Germinal center (tissue), 1 donor: ENCODE measurements at regions not wholly inside any gene's neighbourhood (a gene's known extent, or its start where the extent isn't known, plus 50 kb on each side); places are given as distances from the start of the nearest gene placed in this dataset.

Experiments used
- DNase-seq: peaks from one replicate; pipeline ENCODE4 v3.0.0; 2012; ENCODE audit warnings: mixed read lengths, low spot score

GRCh38 chr7:33754933-33755928 lies 150.1 kb upstream of the BMPER start:
- no peak for DNase-seq

GRCh38 chr7:33757050-33757449 lies 148.3 kb upstream of the BMPER start:
- DNase-seq = no peak

- no peak for DNase-seq
Measured at GRCh38 chr7:33757563-33758165, 147.7 kb upstream of the BMPER start.

- no peak for DNase-seq
Measured at GRCh38 chr7:33760146-33760545, 145.2 kb upstream of the BMPER start.

- DNase-seq = no peak
Measured at GRCh38 chr7:33760834-33761233, 144.5 kb upstream of the BMPER start.

- no peak for DNase-seq
Measured at GRCh38 chr7:33761449-33762080, 143.8 kb upstream of the BMPER start.

- no peak for DNase-seq
Measured at GRCh38 chr7:33762151-33762910, 143.0 kb upstream of the BMPER start.

GRCh38 chr7:33762911-33763306 lies 142.4 kb upstream of the BMPER start:
- DNase-seq = no peak

- DNase-seq = no peak
Measured at GRCh38 chr7:33764752-33765451, 140.4 kb upstream of the BMPER start.

GRCh38 chr7:33766405-33766804 lies 138.9 kb upstream of the BMPER start:
- DNase-seq = no peak

GRCh38 chr7:33769930-33770329 lies 135.4 kb upstream of the BMPER start:
- DNase-seq = no peak

- DNase-seq = no peak
Measured at GRCh38 chr7:33770576-33770975, 134.8 kb upstream of the BMPER start.

- no peak for DNase-seq
Measured at GRCh38 chr7:33771422-33771821, 133.9 kb upstream of the BMPER start.

- no peak for DNase-seq
Measured at GRCh38 chr7:33773053-33773452, 132.3 kb upstream of the BMPER start.

GRCh38 chr7:33774762-33775523 lies 130.4 kb upstream of the BMPER start:
- DNase-seq = no peak

- no peak for DNase-seq
Measured at GRCh38 chr7:33775790-33776189, 129.5 kb upstream of the BMPER start.

GRCh38 chr7:33776788-33777187 lies 128.6 kb upstream of the BMPER start:
- DNase-seq = no peak

- no peak for DNase-seq
Measured at GRCh38 chr7:33778195-33778594, 127.1 kb upstream of the BMPER start.

GRCh38 chr7:33779216-33779615 lies 126.1 kb upstream of the BMPER start:
- no peak for DNase-seq

GRCh38 chr7:33781167-33781566 lies 124.2 kb upstream of the BMPER start:
- DNase-seq = no peak

- DNase-seq = no peak
Measured at GRCh38 chr7:33781796-33782195, 123.5 kb upstream of the BMPER start.
